Thyroid gland (tissue), 4 donors: ENCODE measurements at regions not wholly inside any gene's neighbourhood (a gene's known extent, or its start where the extent isn't known, plus 50 kb on each side); places are given as distances from the start of the nearest gene placed in this dataset.
"Not testable (repeated sequence)": the region's sequence is repeated elsewhere in the genome, so short reads cannot be mapped to it uniquely, and the experiment has no call there.

Experiments used
- DNase-seq, 2 donors: peaks; one replicate each; pipeline ENCODE4 v3.0.0-alpha.2; 2019
- H3K27ac ChIP-seq, 3 donors: fragments of 200-600 bp; sonication (generic); 1 replicate in 2 of 3; 2 replicates in 1 of 3; pipeline ENCODE4 v1.5.1; 2016 to 2019; ENCODE audit warnings: mild to moderate bottlenecking in 1 of 3, moderate library complexity in 1 of 3
- H3K27me3 ChIP-seq: fragments of 200-600 bp; sonication (generic); one replicate; pipeline ENCODE4 v1.5.1; 2019
- H3K36me3 ChIP-seq, 2 donors: fragments of 200-600 bp; sonication (generic); one replicate each; pipeline ENCODE4 v1.5.1; 2016 to 2019
- H3K4me1 ChIP-seq, 2 donors: fragments of 200-600 bp; sonication (generic); one replicate each; pipeline ENCODE4 v1.5.1; 2017 to 2019
- H3K4me3 ChIP-seq, 3 donors: fragments of 200-600 bp; sonication (generic); replicated peaks in 1 of 3; 1 replicate in 2 of 3; 2 replicates in 1 of 3; pipeline ENCODE4 v1.5.1; 2016; ENCODE audit warnings: mild to moderate bottlenecking in 1 of 3
- H3K9me3 ChIP-seq: fragments of 200-600 bp; sonication (generic); one replicate; pipeline ENCODE4 v1.5.1; 2017
- CTCF ChIP-seq, 6 experiments: fragments of 200-600 bp in 3 of 6; fragments of 450-650 bp in 3 of 6; sonication (generic) in 3 of 6; IDR thresholded peaks; one replicate each; pipeline ENCODE4 v1.5.1; 2016 to 2019; ENCODE audit warnings: antibody characterized with exemption in 6 of 6, mild to moderate bottlenecking in 2 of 6, inconsistent platforms in 1 of 6, moderate library complexity in 1 of 6
- POLR2A ChIP-seq, 2 donors: fragments of 450-650 bp; IDR thresholded peaks; one replicate each; pipeline ENCODE4 v1.6.1; 2017; ENCODE audit warnings: antibody characterized with exemption in 2 of 2, mild to moderate bottlenecking in 2 of 2, moderate library complexity in 1 of 2
- whole genome bisulfite sequencing, 2 donors: methylation state at CpG; one replicate each; pipeline ENCODE4 v1.1.5; 2017; 5-methylcytosine and 5-hydroxymethylcytosine counted together
- intact Hi-C: fragments of 100-400 bp; cut with DNase I; formaldehyde crosslinking; loops from one replicate; pipeline ENCODE4 v1.15.1; 2023

GRCh38 chr18:51350081-51350480 lies 152.6 kb upstream of the MEX3C start:
- no peak overlapping the region for H3K4me3 ChIP-seq
- no peaks in the 10 kb centered on the region for H3K9me3 ChIP-seq
- TF ChIP-seq POLR2A (IDR thresholded peaks at IDR 0.05) = no peak
- TF ChIP-seq CTCF (IDR thresholded peaks at IDR 0.05) = no peak
- no peak for DNase-seq
- intact Hi-C loops = no loop called here
- H3K4me1 ChIP-seq = no peaks in the 10 kb centered on the region
- H3K27me3 ChIP-seq = no peaks in the 10 kb centered on the region
- no peak overlapping the region for H3K27ac ChIP-seq
- no peaks in the 10 kb centered on the region for H3K36me3 ChIP-seq
- WGBS, 2 donors = 56 to 64% methylated on average over 2 of the region's 2 CpGs

- 26 to 39% methylated on average over 2 of the region's 2 CpGs for WGBS, 2 donors
- Histone ChIP-seq H3K4me3 (no peak overlapping the region), H3K27ac (no peak overlapping the region), H3K9me3 (no peaks in the 10 kb centered on the region), H3K27me3 (no peaks in the 10 kb centered on the region), H3K4me1 (no peaks in the 10 kb centered on the region), H3K36me3 (no peaks in the 10 kb centered on the region)
- TF ChIP-seq POLR2A (IDR thresholded peaks at IDR 0.05) (no peak), CTCF (IDR thresholded peaks at IDR 0.05) (no peak)
- DNase-seq = no peak
- intact Hi-C loops = no loop called here
Measured at GRCh38 chr18:51355841-51356240, 158.4 kb upstream of the MEX3C start.

- H3K27me3 ChIP-seq, H3K4me1 ChIP-seq, H3K36me3 ChIP-seq, intact Hi-C loops, DNase-seq, H3K4me3 ChIP-seq, H3K9me3 ChIP-seq, H3K27ac ChIP-seq: not testable (repeated sequence)
- WGBS, 2 donors = 70 to 79% methylated on average over 8 of the region's 10 CpGs
Measured at GRCh38 chr18:51360301-51360700, 162.8 kb upstream of the MEX3C start.

GRCh38 chr18:51361130-51361860 lies 163.8 kb upstream of the MEX3C start:
- H3K4me1 ChIP-seq = no peaks in the 10 kb centered on the region
- H3K27ac ChIP-seq = no peak overlapping the region
- H3K4me3 ChIP-seq = no peak overlapping the region
- 62 to 69% methylated on average over 6 of the region's 6 CpGs for WGBS, 2 donors
- H3K36me3 ChIP-seq = no peaks in the 10 kb centered on the region
- H3K27me3 ChIP-seq = no peaks in the 10 kb centered on the region
- DNase-seq = no peak
- intact Hi-C loops = no loop called here
- no peaks in the 10 kb centered on the region for H3K9me3 ChIP-seq
- no peak for TF ChIP-seq CTCF (IDR thresholded peaks at IDR 0.05)
- no peak for TF ChIP-seq POLR2A (IDR thresholded peaks at IDR 0.05)

- no peak for TF ChIP-seq CTCF (IDR thresholded peaks at IDR 0.05)
- TF ChIP-seq POLR2A (IDR thresholded peaks at IDR 0.05) = no peak
- WGBS, 2 donors = 63 to 65% methylated on average over 1 of the region's 1 CpG
- intact Hi-C loops = no loop called here
- no peak overlapping the region for H3K27ac ChIP-seq
- H3K36me3 ChIP-seq = no peaks in the 10 kb centered on the region
- no peaks in the 10 kb centered on the region for H3K4me1 ChIP-seq
- DNase-seq = no peak
- H3K4me3 ChIP-seq = no peak overlapping the region
- H3K27me3 ChIP-seq = no peaks in the 10 kb centered on the region
- H3K9me3 ChIP-seq = no peaks in the 10 kb centered on the region
Measured at GRCh38 chr18:51363384-51363783, 165.9 kb upstream of the MEX3C start.
